Lung (tissue), 11 donors: ENCODE measurements at regions not wholly inside any gene's neighbourhood (a gene's known extent, or its start where the extent isn't known, plus 50 kb on each side); places are given as distances from the start of the nearest gene placed in this dataset.

Source experiments
- ATAC-seq: fragments of 200-7000 bp; cut with Tn5 transposase; one replicate; pipeline ENCODE4 v1.9.1; 2020; ENCODE audit warnings: moderate number of reproducible peaks; ENCODE audit not compliant: insufficient read depth, low FRiP score
- DNase-seq, 3 donors: peaks; one replicate each; pipeline ENCODE4 v3.0.0-alpha.2; 2013 to 2017
- H3K27ac ChIP-seq, 2 donors: one replicate each; pipeline ENCODE4 v1.5.1; 2013; ENCODE audit warnings: mild to moderate bottlenecking in 2 of 2, moderate library complexity in 2 of 2, control low read depth in 1 of 2, inconsistent platforms in 1 of 2, low read depth in 1 of 2, low read length in 1 of 2
- H3K27me3 ChIP-seq, 3 donors: one replicate each; pipeline ENCODE4 v1.5.1; 2013; ENCODE audit warnings: low read length in 2 of 3; ENCODE audit not compliant: control insufficient read depth in 3 of 3, insufficient read depth in 3 of 3
- H3K36me3 ChIP-seq, 4 donors: one replicate each; pipeline ENCODE4 v1.5.1; 2013; ENCODE audit warnings: low read length in 4 of 4, mild to moderate bottlenecking in 1 of 4, moderate library complexity in 1 of 4; ENCODE audit not compliant: control insufficient read depth in 4 of 4, insufficient read depth in 4 of 4
- H3K4me1 ChIP-seq, 5 donors: one replicate each; pipeline ENCODE4 v1.5.1; 2013; ENCODE audit warnings: low read length in 5 of 5, mild to moderate bottlenecking in 2 of 5, moderate library complexity in 1 of 5; ENCODE audit not compliant: control insufficient read depth in 5 of 5, insufficient read depth in 5 of 5
- H3K4me3 ChIP-seq: one replicate; pipeline ENCODE4 v1.5.1; 2013; ENCODE audit warnings: mild to moderate bottlenecking, control low read depth, moderate library complexity
- H3K9ac ChIP-seq, 2 donors: one replicate each; pipeline ENCODE4 v1.5.1; 2013; ENCODE audit warnings: low read length in 2 of 2, control low read depth in 1 of 2; ENCODE audit not compliant: insufficient read depth in 1 of 2
- H3K9me3 ChIP-seq, 4 donors: one replicate each; pipeline ENCODE4 v1.5.1; 2013; ENCODE audit warnings: low read length in 3 of 4, mild to moderate bottlenecking in 1 of 4, moderate library complexity in 1 of 4; ENCODE audit not compliant: control insufficient read depth in 4 of 4, insufficient read depth in 3 of 4
- CTCF ChIP-seq: IDR thresholded peaks from 2 replicates; pipeline ENCODE4 v1.5.1; 2012; ENCODE audit warnings: mild to moderate bottlenecking; ENCODE audit errors: control extremely low read depth, extremely low read depth
- WGBS, 2 donors: extraction: QIAGEN DNeasy Blood & Tissue Kit; methylation state at CpG; one replicate each; pipeline ENCODE4 v1.1.7; 2013; 5-methylcytosine and 5-hydroxymethylcytosine counted together
- donor health status: control.
- donor health status: control.
- donor health status: Bipolar disorder and iron deficiency.
- donor health status: healthy.
- donor health status: DM: yes; HTN: yes; CAD: no.

DNA sequence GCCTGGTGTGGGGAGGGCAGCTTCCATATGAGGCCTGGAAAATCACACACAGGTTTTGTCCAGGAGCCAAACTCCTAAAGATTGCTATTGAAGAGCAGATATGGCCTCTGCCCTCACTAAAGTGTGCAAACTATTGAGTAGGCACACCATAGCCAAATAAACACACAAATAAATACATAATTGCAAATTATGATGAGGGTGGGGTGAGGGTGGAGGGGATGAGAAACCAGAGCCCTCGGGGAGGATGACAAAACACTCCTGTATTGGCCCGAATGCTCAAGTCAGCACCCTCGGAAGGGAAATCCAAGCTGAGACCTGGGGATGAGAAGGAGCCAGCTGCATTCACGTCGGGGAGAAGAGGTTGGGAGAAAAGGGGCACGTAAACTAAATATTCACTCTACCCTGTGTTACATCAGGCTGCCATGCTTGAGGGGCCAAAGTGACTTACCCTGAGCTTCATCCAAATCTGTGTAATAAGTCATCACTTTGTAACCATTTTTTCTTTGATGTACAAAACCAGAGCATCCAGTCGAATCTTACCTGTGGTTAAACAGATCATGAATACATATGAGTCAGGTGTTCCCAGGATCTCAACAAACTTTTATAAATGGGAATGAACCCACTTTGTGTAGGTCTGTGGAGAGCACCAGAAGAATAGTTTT is 73.9 kb upstream of the PCSK1 start:
- 76 to 90% methylated on average over 7 of the region's 7 CpGs for WGBS, 2 donors
- H3K4me1 ChIP-seq, result no peaks in the 10 kb centered on the region
- no peak overlapping the region for H3K4me3 ChIP-seq
- no peaks in the 10 kb centered on the region for H3K36me3 ChIP-seq
- no peaks in the 10 kb centered on the region for H3K9me3 ChIP-seq
- H3K27me3 ChIP-seq, result no peaks in the 10 kb centered on the region
- no peak for TF ChIP-seq CTCF
- DNase-seq (no peak), ATAC-seq (no peak)
- H3K27ac ChIP-seq, result no peak overlapping the region
- no peak overlapping the region for H3K9ac ChIP-seq

DNA sequence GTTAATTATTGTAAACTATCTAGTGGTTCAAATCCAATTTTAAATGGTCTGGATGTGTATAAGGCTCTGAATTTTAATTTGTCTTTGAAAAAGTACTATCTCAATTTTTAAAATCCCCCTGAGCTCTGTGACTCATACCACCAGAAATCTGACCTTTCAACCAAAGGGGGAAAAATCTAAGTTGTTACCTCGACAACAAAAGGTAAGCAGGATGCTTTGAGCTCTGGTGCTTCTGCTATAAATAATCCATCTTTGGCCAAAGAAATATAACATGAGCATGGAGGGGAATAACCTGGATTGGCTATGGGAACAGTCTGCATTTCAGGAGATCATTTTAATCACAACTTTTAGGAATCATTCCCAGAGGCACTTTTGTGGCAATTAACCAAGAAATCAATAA is 76.3 kb upstream of the PCSK1 start:
- no peaks in the 10 kb centered on the region for H3K4me1 ChIP-seq
- ATAC-seq (no peak), DNase-seq (no peak)
- WGBS, 2 donors, result 0% methylated on average over 1 of the region's 1 CpG
- H3K36me3 ChIP-seq, result no peaks in the 10 kb centered on the region
- no peak for TF ChIP-seq CTCF
- no peak overlapping the region for H3K27ac ChIP-seq
- no peaks in the 10 kb centered on the region for H3K9me3 ChIP-seq
- no peak overlapping the region for H3K9ac ChIP-seq
- no peak overlapping the region for H3K4me3 ChIP-seq
- no peaks in the 10 kb centered on the region for H3K27me3 ChIP-seq

DNA sequence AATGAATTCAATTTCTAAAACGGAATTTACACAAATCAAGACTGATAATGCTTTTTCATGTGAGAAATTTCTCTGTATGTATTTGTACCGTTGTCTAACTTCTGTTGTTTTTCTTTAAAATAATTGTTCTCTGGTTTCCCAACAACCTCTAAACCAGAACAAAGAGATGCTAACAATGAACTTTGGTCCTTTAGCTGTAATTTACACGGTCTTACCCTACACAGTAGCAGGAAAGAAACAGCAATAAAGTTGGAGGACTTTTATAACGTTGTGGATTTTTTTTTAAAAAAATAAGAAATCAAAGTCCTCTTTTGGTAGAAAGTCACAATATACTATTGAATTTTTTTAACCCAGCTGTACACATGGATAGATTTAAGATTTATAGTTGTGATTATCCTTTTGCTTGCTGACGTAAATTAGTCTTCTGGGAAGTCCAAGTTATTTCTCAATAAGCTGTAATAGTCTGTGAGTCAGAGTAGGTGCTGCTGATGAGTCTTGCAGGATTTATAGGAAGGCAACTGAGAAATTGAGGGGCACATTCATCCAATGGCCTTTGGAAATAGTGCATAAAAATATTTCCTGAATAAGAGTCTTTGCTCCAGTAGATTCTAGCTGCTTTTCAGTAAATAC is 76.8 kb upstream of the PCSK1 start:
- Histone ChIP-seq H3K36me3 (no peaks in the 10 kb centered on the region), H3K4me3 (no peak overlapping the region), H3K4me1 (no peaks in the 10 kb centered on the region), H3K27ac (no peak overlapping the region), H3K9me3 (no peaks in the 10 kb centered on the region), H3K9ac (no peak overlapping the region), H3K27me3 (no peaks in the 10 kb centered on the region)
- DNase-seq (peak in 1 of 3 donors; percentile 20), ATAC-seq (no peak)
- 55 to 56% methylated on average over 5 of the region's 5 CpGs for WGBS, 2 donors
- TF ChIP-seq CTCF, result no peak
